ENCODE measurements at regions not wholly inside any gene's neighbourhood (a gene's known extent, or its start where the extent isn't known, plus 50 kb on each side); places are given as distances from the start of the nearest gene placed in this dataset.

- DNase-seq = no peak
These were observed 136.0 kb upstream of the THBS1 start for GRCh38 chr15:39444735-39445470.

- no peak for DNase-seq
These were observed 134.9 kb upstream of the THBS1 start for GRCh38 chr15:39445931-39446330.

GRCh38 chr15:39447346-39447745 is 133.5 kb upstream of the THBS1 start:
- DNase-seq = no peak

GRCh38 chr15:39447881-39448280 is 133.0 kb upstream of the THBS1 start:
- DNase-seq = no peak

- peak; percentile 7 for DNase-seq
These were observed 132.5 kb upstream of the THBS1 start for GRCh38 chr15:39448409-39448808.

GRCh38 chr15:39451121-39451688 is 129.7 kb upstream of the THBS1 start:
- no peak for DNase-seq

GRCh38 chr15:39451871-39452270 is 129.0 kb upstream of the THBS1 start:
- no peak for DNase-seq

GRCh38 chr15:39453620-39454019 is 127.3 kb upstream of the THBS1 start:
- no peak for DNase-seq

GRCh38 chr15:39454189-39454986 is 126.5 kb upstream of the THBS1 start:
- DNase-seq = no peak

GRCh38 chr15:39455471-39455991 is 125.3 kb upstream of the THBS1 start:
- no peak for DNase-seq

- no peak for DNase-seq
These were observed 124.7 kb upstream of the THBS1 start for GRCh38 chr15:39456159-39456558.

- no peak for DNase-seq
These were observed 124.1 kb upstream of the THBS1 start for GRCh38 chr15:39456582-39457330.

GRCh38 chr15:39458131-39458530 is 122.7 kb upstream of the THBS1 start:
- DNase-seq = no peak

- no peak for DNase-seq
These were observed 121.3 kb upstream of the THBS1 start for GRCh38 chr15:39459548-39459947.

- DNase-seq = no peak
These were observed 120.1 kb upstream of the THBS1 start for GRCh38 chr15:39460748-39461147.

GRCh38 chr15:39461536-39462130 is 119.2 kb upstream of the THBS1 start:
- no peak for DNase-seq

GRCh38 chr15:39462691-39463090 is 118.2 kb upstream of the THBS1 start:
- DNase-seq = no peak

- DNase-seq = no peak
These were observed 114.8 kb upstream of the THBS1 start for GRCh38 chr15:39465843-39466749.

GRCh38 chr15:39466750-39467105 is 114.2 kb upstream of the THBS1 start:
- DNase-seq = no peak

GRCh38 chr15:39468331-39468730 is 112.5 kb upstream of the THBS1 start:
- no peak for DNase-seq

GRCh38 chr15:39468828-39469227 is 112.1 kb upstream of the THBS1 start:
- no peak for DNase-seq

All from NCI-H526 treated with DMSO at 0.1 percent for 48 hours (cell line).